ENCODE measurements at regions not wholly inside any gene's neighbourhood (a gene's known extent, or its start where the extent isn't known, plus 50 kb on each side); places are given as distances from the start of the nearest gene placed in this dataset.

GRCh38 chr9:135342206-135343130 is 137.1 kb upstream of the PPP1R26 start:
- peaks cover 36% of the 10 kb centered on the region for H3K27me3 ChIP-seq
- no peak for TF ChIP-seq CTCF (IDR thresholded peaks at IDR 0.05)

GRCh38 chr9:135343136-135343535 is 136.4 kb upstream of the PPP1R26 start:
- Histone ChIP-seq H3K27me3 (peaks cover 36% of the 10 kb centered on the region), H3K36me3 (no peaks in the 10 kb centered on the region), H3K4me3 (ENCODE audit: low read depth in 1 of 2, low read length in 1 of 2) (no peak overlapping the region), H3K9me3 (no peaks in the 10 kb centered on the region), H3K27ac (no peak overlapping the region), H3K4me1 (ENCODE audit: control insufficient read depth in 1 of 2, insufficient read depth in 1 of 2, low read depth in 1 of 2, low read length in 1 of 2) (no peaks in the 10 kb centered on the region)
- no peak for TF ChIP-seq CTCF (IDR thresholded peaks at IDR 0.05)

More at GRCh38 chr9:135342206-135343130, 137.1 kb upstream of the PPP1R26 start:
- Histone ChIP-seq H3K4me3 (ENCODE audit: low read depth in 1 of 2, low read length in 1 of 2) (no peak overlapping the region), H3K4me1 (ENCODE audit: control insufficient read depth in 1 of 2, insufficient read depth in 1 of 2, low read depth in 1 of 2, low read length in 1 of 2) (no peaks in the 10 kb centered on the region), H3K36me3 (no peaks in the 10 kb centered on the region), H3K27ac (no peak overlapping the region), H3K9me3 (no peaks in the 10 kb centered on the region)

GRCh38 chr9:135343837-135344522 is 135.6 kb upstream of the PPP1R26 start:
- no peaks in the 10 kb centered on the region for H3K4me1 ChIP-seq (ENCODE audit: control insufficient read depth in 1 of 2, insufficient read depth in 1 of 2, low read depth in 1 of 2, low read length in 1 of 2)
- no peaks in the 10 kb centered on the region for H3K36me3 ChIP-seq
- H3K9me3 ChIP-seq = no peaks in the 10 kb centered on the region
- no peak overlapping the region for H3K4me3 ChIP-seq (ENCODE audit: low read depth in 1 of 2, low read length in 1 of 2)
- H3K27ac ChIP-seq = no peak overlapping the region
- H3K27me3 ChIP-seq = peaks cover 33% of the 10 kb centered on the region
- TF ChIP-seq CTCF (IDR thresholded peaks at IDR 0.05) = peak; percentile 39

- H3K36me3 ChIP-seq = no peaks in the 10 kb centered on the region
- H3K9me3 ChIP-seq = no peaks in the 10 kb centered on the region
- H3K27ac ChIP-seq = no peak overlapping the region
- TF ChIP-seq CTCF (IDR thresholded peaks at IDR 0.05) = no peak
- H3K27me3 ChIP-seq = peaks cover 27% of the 10 kb centered on the region
- H3K4me1 ChIP-seq (ENCODE audit: control insufficient read depth in 1 of 2, insufficient read depth in 1 of 2, low read depth in 1 of 2, low read length in 1 of 2) = no peaks in the 10 kb centered on the region
- no peak overlapping the region for H3K4me3 ChIP-seq (ENCODE audit: low read depth in 1 of 2, low read length in 1 of 2)
These were observed 135.1 kb upstream of the PPP1R26 start for GRCh38 chr9:135344523-135344901.

GRCh38 chr9:135344915-135345500 is 134.6 kb upstream of the PPP1R26 start:
- H3K27me3 ChIP-seq = peaks cover 23% of the 10 kb centered on the region
- TF ChIP-seq CTCF (IDR thresholded peaks at IDR 0.05) = no peak
- H3K36me3 ChIP-seq = no peaks in the 10 kb centered on the region
- H3K4me3 ChIP-seq (ENCODE audit: low read depth in 1 of 2, low read length in 1 of 2) = no peak overlapping the region
- H3K4me1 ChIP-seq (ENCODE audit: control insufficient read depth in 1 of 2, insufficient read depth in 1 of 2, low read depth in 1 of 2, low read length in 1 of 2) = no peaks in the 10 kb centered on the region
- H3K9me3 ChIP-seq = no peaks in the 10 kb centered on the region
- H3K27ac ChIP-seq = no peak overlapping the region

Measured in neutrophil (primary cell).